ENCODE measurements at regions not wholly inside any gene's neighbourhood (a gene's known extent, or its start where the extent isn't known, plus 50 kb on each side); places are given as distances from the start of the nearest gene placed in this dataset.

GRCh38 chr12:60235261-60235660 lies 639.4 kb downstream of the SLC16A7 start:
- TF ChIP-seq CTCF (IDR thresholded peaks at IDR 0.05): no peak
- no peak for TF ChIP-seq POLR2A (IDR thresholded peaks at IDR 0.05)

All from right lobe of liver (tissue), 4 donors.